ENCODE measurements at regions not wholly inside any gene's neighbourhood (a gene's known extent, or its start where the extent isn't known, plus 50 kb on each side); places are given as distances from the start of the nearest gene placed in this dataset.

DNA sequence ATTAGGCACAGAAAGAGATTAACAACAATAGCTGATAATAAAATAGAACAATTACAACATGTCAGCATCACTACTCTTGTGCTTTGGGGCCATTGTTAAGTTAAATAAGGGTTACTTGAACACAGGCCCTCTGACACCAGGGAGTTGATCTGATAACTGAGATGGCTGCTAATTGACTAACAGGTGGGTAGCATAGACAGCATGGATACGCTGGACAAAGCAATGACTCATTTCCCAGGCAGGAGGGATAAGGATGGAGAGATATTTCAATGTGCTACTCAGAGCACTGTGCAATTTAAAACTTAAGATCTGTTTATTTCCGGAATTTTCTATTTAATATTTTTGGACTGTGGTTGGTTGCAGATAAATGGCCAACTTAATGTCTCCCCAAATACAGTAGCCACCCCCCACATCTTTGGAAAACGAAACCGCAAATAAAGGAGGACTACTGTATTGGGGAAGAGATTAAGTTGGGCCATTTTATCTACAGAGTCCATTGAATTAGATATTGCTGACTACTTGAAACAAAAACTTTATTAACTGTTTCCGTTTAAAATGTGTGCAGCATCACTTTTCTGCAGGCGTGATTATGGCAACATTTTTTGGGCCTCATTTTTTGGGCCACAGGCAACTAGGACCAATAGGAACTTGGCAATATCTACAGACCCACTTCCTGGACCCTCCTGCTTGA is 200.6 kb upstream of the KLF3 start:
- no peak overlapping the region for H3K4me3 ChIP-seq
- H3K27ac ChIP-seq: no peak overlapping the region
- TF ChIP-seq CTCF (IDR thresholded peaks at IDR 0.05): no peak
- DNase-seq (ENCODE audit: low spot score): no peak

DNA sequence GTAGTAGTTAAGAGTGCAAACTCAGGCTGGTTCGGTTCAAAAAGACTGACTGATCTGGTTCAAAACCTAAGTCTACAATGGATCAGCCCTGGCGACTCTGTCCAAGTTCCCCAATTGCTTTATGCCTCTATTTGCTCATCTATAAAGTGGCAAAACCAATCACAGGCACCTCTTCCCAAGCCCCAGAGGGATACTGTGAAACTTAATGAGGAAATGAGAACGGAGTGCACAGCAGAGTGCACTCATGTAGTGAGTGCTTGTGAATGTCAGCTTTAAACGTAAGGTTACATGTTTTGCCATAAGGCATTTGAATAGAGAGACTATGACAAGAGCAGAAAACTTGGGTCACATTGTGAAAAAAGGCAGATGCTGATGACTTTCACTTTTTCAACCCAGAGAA is 199.7 kb upstream of the KLF3 start:
- no peak for DNase-seq (ENCODE audit: low spot score)
- Histone ChIP-seq H3K27ac (no peak overlapping the region), H3K4me3 (no peak overlapping the region)
- no peak for TF ChIP-seq CTCF (IDR thresholded peaks at IDR 0.05)

DNA sequence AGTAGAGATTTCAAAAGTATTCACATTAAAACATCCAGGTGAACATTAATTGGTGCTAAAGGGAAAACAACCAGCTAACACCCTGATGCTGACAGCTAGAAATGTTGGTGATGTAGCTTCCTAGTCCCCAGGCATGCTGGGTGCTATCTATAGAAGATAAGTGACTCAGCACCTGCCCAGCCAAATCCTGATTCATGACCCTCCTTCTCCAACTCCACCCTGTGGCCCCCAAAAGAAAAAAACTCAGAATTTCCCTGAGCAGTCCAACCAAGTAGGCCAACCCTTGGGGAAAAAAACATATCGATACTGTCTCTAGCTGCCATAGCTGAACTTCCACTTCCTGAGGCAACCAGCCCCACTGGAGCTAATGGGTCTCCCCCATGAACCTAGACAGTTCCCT is 197.6 kb upstream of the KLF3 start:
- no peak overlapping the region for H3K27ac ChIP-seq
- TF ChIP-seq CTCF (IDR thresholded peaks at IDR 0.05): no peak
- DNase-seq (ENCODE audit: low spot score): no peak
- no peak overlapping the region for H3K4me3 ChIP-seq

DNA sequence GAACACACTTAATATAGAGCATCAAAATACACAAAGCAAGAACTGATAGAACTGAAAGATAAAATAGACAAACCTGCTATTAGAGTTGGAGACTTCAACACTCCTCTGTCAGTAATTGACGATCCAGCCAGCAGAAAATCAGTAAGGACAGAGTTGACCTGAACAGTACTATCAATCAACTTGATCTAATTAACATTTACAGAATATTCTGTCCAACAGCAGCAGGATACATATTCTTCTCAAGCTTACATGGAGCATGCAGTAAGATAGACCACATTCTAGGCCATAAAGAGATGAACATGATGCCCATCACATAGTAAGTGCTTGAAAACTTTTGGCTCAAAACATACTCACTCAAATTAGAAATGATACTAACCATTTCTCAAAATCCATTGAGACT is 196.7 kb upstream of the KLF3 start:
- H3K27ac ChIP-seq: no peak overlapping the region
- DNase-seq (ENCODE audit: low spot score): no peak
- TF ChIP-seq CTCF (IDR thresholded peaks at IDR 0.05): no peak
- H3K4me3 ChIP-seq: no peak overlapping the region

DNA sequence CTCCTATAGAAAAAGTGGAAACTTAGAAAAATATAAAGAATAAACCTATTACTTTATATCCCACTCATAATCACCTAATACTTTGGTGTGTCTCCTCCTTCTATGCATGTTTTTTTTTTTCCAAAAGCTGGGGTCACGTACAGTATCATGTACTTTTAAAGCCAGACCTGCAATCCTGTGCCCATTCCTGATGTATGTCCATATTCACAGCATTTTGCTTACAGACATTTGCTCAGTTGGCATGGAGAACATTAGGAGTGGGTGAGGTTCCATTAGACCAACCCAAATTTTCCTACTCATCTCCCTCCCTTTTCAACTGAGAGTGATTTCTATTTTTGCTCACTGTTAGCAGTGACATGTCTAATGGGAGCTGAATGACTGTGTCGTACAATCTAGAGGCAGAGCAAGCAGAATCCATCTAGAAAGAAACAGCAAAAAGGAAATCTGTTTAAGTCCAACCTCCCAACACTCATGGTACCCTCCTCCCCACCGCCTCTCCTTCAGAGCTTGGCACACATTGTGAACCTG is 195.6 kb upstream of the KLF3 start:
- Histone ChIP-seq H3K27ac (no peak overlapping the region), H3K4me3 (no peak overlapping the region)
- no peak for TF ChIP-seq CTCF (IDR thresholded peaks at IDR 0.05)
- DNase-seq (ENCODE audit: low spot score): no peak

GRCh38 chr4:38469410-38469809 is 194.6 kb upstream of the KLF3 start:
- H3K4me3 ChIP-seq: no peak overlapping the region
- TF ChIP-seq CTCF (IDR thresholded peaks at IDR 0.05): no peak
- H3K27ac ChIP-seq: no peak overlapping the region
- DNase-seq (ENCODE audit: low spot score): no peak

DNA sequence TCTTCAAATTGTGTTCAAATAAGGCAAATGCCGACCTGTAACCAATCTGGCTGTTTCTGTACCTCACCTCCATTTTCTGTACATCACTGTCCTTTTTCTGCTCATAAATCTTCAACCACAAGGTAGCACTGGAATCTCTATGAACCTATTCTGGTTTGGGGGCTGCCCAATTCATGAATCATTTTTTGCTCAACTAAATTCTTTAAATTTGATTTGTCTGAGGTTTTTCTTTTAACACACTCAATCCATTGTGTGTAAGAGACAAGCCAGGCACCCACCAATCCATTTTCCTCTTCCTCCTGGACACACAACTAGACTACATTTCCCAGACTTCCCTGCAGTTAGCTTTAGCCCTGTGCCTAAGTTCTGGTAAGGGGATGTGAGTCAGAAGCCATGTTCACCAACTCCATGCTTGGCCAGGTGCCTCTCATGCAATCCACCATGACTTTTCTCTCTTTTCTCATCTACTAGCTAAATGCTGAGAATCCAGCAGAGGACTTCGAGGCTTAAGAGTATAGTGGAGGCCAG is 193.2 kb upstream of the KLF3 start:
- Histone ChIP-seq H3K4me3 (no peak overlapping the region), H3K27ac (no peak overlapping the region)
- TF ChIP-seq CTCF (IDR thresholded peaks at IDR 0.05): no peak
- DNase-seq (ENCODE audit: low spot score): no peak

Measured in coronary artery (tissue), 2 donors.